Transverse colon (tissue), 4 donors: ENCODE measurements at regions not wholly inside any gene's neighbourhood (a gene's known extent, or its start where the extent isn't known, plus 50 kb on each side); places are given as distances from the start of the nearest gene placed in this dataset.

Experiments
- DNase-seq: peaks from one replicate; pipeline ENCODE4 v3.0.0-alpha.2; 2019
- H3K27ac ChIP-seq, 4 donors: fragments of 200-600 bp; sonication (generic); 2 replicates each; pipeline ENCODE4 v1.5.1; 2016 to 2018; ENCODE audit warnings: inconsistent platforms in 4 of 4
- H3K27me3 ChIP-seq: fragments of 200-600 bp; sonication (generic); 2 replicates; pipeline ENCODE4 v1.5.1; 2017; ENCODE audit warnings: inconsistent platforms
- H3K36me3 ChIP-seq, 4 donors: fragments of 200-600 bp; sonication (generic); 2 replicates each; pipeline ENCODE4 v1.5.1; 2017 to 2019; ENCODE audit warnings: inconsistent platforms in 4 of 4
- H3K4me1 ChIP-seq, 4 donors: fragments of 200-600 bp; sonication (generic); 2 replicates each; pipeline ENCODE4 v1.5.1; 2017 to 2020; ENCODE audit warnings: inconsistent platforms in 4 of 4
- H3K4me3 ChIP-seq, 4 donors: fragments of 200-600 bp; sonication (generic); 1 replicate in 1 of 4; 2 replicates in 3 of 4; pipeline versions ENCODE4 v1.5.1 to v1.6.1; 2017 to 2019; ENCODE audit warnings: inconsistent platforms in 4 of 4
- H3K9me3 ChIP-seq, 2 donors: fragments of 200-600 bp; sonication (generic); 2 replicates each; pipeline ENCODE4 v1.5.1; 2017 to 2019; ENCODE audit warnings: inconsistent platforms in 2 of 2
- CTCF ChIP-seq, 5 experiments: fragments of 200-600 bp in 3 of 5; fragments of 450-650 bp in 2 of 5; sonication (generic) in 3 of 5; IDR thresholded peaks; 1 replicate in 2 of 5; 2 replicates in 3 of 5; pipeline ENCODE4 v1.5.1; 2016 to 2017; ENCODE audit warnings: antibody characterized with exemption in 5 of 5, inconsistent platforms in 3 of 5, mild to moderate bottlenecking in 2 of 5, moderate library complexity in 1 of 5
- EP300 ChIP-seq: sonication (generic); formaldehyde crosslinking; IDR thresholded peaks from one replicate; pipeline ENCODE4 v1.6.1; 2017; ENCODE audit warnings: antibody characterized with exemption, low read depth
- POLR2A ChIP-seq: fragments of 450-650 bp; IDR thresholded peaks from one replicate; pipeline ENCODE4 v1.6.1; 2016; ENCODE audit warnings: antibody characterized with exemption, mild to moderate bottlenecking, moderate library complexity
- POLR2AphosphoS5 ChIP-seq, 3 donors: sonication (generic); formaldehyde crosslinking; IDR thresholded peaks; one replicate each; pipeline ENCODE4 v1.6.1; 2016; ENCODE audit warnings: antibody characterized with exemption in 3 of 3
- WGBS, 2 donors: methylation state at CpG; one replicate each; pipeline ENCODE4 v1.1.5; 2018; ENCODE audit warnings: low coverage in 1 of 2; 5-methylcytosine and 5-hydroxymethylcytosine counted together
- in situ Hi-C, 4 donors: fragments of 200-750 bp; cut with MboI; loops; one replicate each; pipeline versions ENCODE4 v1.15.0 to v1.15.1; 2017; ENCODE audit warnings: low sequenced_read_pairs in 3 of 4, low pct_ligation_motif_present in 1 of 4, low pct_unique_long_range_greater_than_20kb in 1 of 4
- intact Hi-C: fragments of 100-400 bp; cut with DNase I; formaldehyde crosslinking; loops from one replicate; pipeline ENCODE4 v1.15.1; 2023; ENCODE audit warnings: low total_unique reads

GRCh38 chr14:98954349-98955000 lies 317.5 kb downstream of the BCL11B start:
- WGBS, 2 donors: 93% methylated on average over 4 to 10 of the region's 10 CpGs
- no peak overlapping the region for H3K4me3 ChIP-seq
- DNase-seq: no peak
- H3K4me1 ChIP-seq: no peaks in the 10 kb centered on the region
- intact Hi-C loops: no loop called here
- no peaks in the 10 kb centered on the region for H3K9me3 ChIP-seq
- TF ChIP-seq CTCF (IDR thresholded peaks at IDR 0.05) (no peak), EP300 (no peak), POLR2A (no peak), POLR2AphosphoS5 (IDR thresholded peaks at IDR 0.05) (no peak)
- no peaks in the 10 kb centered on the region for H3K36me3 ChIP-seq
- in situ Hi-C loops: no loop called here
- no peak overlapping the region for H3K27ac ChIP-seq
- no peaks in the 10 kb centered on the region for H3K27me3 ChIP-seq

- Histone ChIP-seq H3K4me3 (no peak overlapping the region), H3K36me3 (no peaks in the 10 kb centered on the region), H3K9me3 (no peaks in the 10 kb centered on the region), H3K4me1 (no peaks in the 10 kb centered on the region), H3K27me3 (no peaks in the 10 kb centered on the region), H3K27ac (no peak overlapping the region)
- intact Hi-C loops: no loop called here
- WGBS, 2 donors: 72 to 73% methylated on average over 6 to 9 of the region's 9 CpGs
- in situ Hi-C loops: no loop called here
- DNase-seq: no peak
- TF ChIP-seq POLR2AphosphoS5 (IDR thresholded peaks at IDR 0.05) (no peak), CTCF (IDR thresholded peaks at IDR 0.05) (no peak), POLR2A (no peak), EP300 (no peak)
Observed at GRCh38 chr14:98955036-98955740, 316.8 kb downstream of the BCL11B start.

- 86 to 89% methylated on average over 3 to 5 of the region's 5 CpGs for WGBS, 2 donors
- DNase-seq: no peak
- Histone ChIP-seq H3K4me1 (no peaks in the 10 kb centered on the region), H3K9me3 (no peaks in the 10 kb centered on the region), H3K4me3 (no peak overlapping the region), H3K27ac (no peak overlapping the region), H3K27me3 (no peaks in the 10 kb centered on the region), H3K36me3 (no peaks in the 10 kb centered on the region)
- intact Hi-C loops: no loop called here
- in situ Hi-C loops: no loop called here
- TF ChIP-seq CTCF (IDR thresholded peaks at IDR 0.05) (no peak), POLR2AphosphoS5 (IDR thresholded peaks at IDR 0.05) (no peak), EP300 (no peak), POLR2A (no peak)
Observed at GRCh38 chr14:98955741-98956070, 316.3 kb downstream of the BCL11B start.

GRCh38 chr14:98956181-98956580 lies 315.8 kb downstream of the BCL11B start:
- no peaks in the 10 kb centered on the region for H3K4me1 ChIP-seq
- H3K36me3 ChIP-seq: no peaks in the 10 kb centered on the region
- H3K9me3 ChIP-seq: no peaks in the 10 kb centered on the region
- no peaks in the 10 kb centered on the region for H3K27me3 ChIP-seq
- no peak for DNase-seq
- H3K4me3 ChIP-seq: no peak overlapping the region
- in situ Hi-C loops (no loop called here), intact Hi-C loops (no loop called here)
- no peak overlapping the region for H3K27ac ChIP-seq
- no peak for TF ChIP-seq POLR2A
- no peak for TF ChIP-seq EP300
- no peak for TF ChIP-seq CTCF (IDR thresholded peaks at IDR 0.05)
- TF ChIP-seq POLR2AphosphoS5 (IDR thresholded peaks at IDR 0.05): no peak
- WGBS, 2 donors: 83 to 100% methylated on average over 2 to 7 of the region's 7 CpGs
